HEK293 (cell line): ENCODE measurements at regions not wholly inside any gene's neighbourhood (a gene's known extent, or its start where the extent isn't known, plus 50 kb on each side); places are given as distances from the start of the nearest gene placed in this dataset.

ENCODE experiments used
- ZFP37 ChIP-seq: fragments of 450-650 bp; formaldehyde crosslinking; IDR thresholded peaks from 2 replicates; pipeline ENCODE4 v1.5.1; 2016; ENCODE audit warnings: missing biosample characterization, missing genetic modification characterization
- TF ChIP-seq, protein P1 (sequence below): fragments of 450-650 bp; formaldehyde crosslinking; IDR thresholded peaks from 2 replicates; pipeline ENCODE4 v1.5.1; 2016; ENCODE audit warnings: missing biosample characterization, missing genetic modification characterization

DNA sequence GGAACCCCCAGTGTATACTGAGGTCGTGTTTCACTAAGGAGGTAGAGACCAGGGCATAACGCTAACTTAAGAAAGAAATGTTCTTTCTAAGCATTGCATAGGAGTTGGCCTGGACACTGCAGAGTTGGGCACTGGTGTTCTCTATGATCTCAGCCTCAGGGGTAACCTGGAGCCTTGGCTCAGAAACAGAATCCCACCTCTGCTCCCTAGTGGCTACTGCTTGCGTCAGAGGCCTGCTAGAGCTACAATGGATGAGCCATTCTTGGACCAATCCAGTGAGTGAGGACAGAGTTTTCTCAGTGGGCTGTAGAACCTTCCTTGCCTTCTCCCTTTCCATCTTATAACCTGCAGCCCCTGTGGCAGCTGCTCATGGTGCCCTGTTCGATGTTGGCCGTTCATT is 324.4 kb upstream of the CELF4 start:
- TF ChIP-seq, protein P1, sequence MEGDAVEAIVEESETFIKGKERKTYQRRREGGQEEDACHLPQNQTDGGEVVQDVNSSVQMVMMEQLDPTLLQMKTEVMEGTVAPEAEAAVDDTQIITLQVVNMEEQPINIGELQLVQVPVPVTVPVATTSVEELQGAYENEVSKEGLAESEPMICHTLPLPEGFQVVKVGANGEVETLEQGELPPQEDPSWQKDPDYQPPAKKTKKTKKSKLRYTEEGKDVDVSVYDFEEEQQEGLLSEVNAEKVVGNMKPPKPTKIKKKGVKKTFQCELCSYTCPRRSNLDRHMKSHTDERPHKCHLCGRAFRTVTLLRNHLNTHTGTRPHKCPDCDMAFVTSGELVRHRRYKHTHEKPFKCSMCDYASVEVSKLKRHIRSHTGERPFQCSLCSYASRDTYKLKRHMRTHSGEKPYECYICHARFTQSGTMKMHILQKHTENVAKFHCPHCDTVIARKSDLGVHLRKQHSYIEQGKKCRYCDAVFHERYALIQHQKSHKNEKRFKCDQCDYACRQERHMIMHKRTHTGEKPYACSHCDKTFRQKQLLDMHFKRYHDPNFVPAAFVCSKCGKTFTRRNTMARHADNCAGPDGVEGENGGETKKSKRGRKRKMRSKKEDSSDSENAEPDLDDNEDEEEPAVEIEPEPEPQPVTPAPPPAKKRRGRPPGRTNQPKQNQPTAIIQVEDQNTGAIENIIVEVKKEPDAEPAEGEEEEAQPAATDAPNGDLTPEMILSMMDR (tag by site-specific recombination) = no peak
- no peak for TF ChIP-seq ZFP37 (tag by site-specific recombination)
